ENCODE measurements at regions not wholly inside any gene's neighbourhood (a gene's known extent, or its start where the extent isn't known, plus 50 kb on each side); places are given as distances from the start of the nearest gene placed in this dataset.

DNA sequence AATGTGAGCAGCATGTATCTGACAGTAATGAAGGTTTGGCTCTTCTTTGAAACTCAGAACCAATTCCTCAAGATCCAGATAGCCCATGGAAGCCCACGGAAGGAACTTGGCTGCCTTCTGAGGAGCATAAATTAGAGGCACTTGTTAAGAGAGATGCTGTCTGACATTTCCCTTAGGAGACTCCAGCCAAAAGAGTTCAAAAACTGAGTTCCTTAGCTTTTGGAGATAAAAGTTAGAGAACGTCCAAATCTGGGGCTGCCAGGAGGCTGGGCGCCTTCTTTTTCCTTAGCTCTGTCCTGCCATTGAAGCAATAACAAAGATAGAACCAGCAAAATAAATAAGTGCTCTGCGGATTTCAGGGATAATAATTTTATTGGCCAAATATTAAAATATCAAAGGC, 439.6 kb upstream of the USP24 start:
- H3K4me3 ChIP-seq (ENCODE audit: low read length), result no peak overlapping the region
- H3K4me1 ChIP-seq (ENCODE audit: control insufficient read depth, insufficient read depth, low read length), result no peaks in the 10 kb centered on the region
- DNase-seq (ENCODE audit: low read depth, low spot score), result no peak
- H3K9me3 ChIP-seq (ENCODE audit: control insufficient read depth, insufficient read depth, low read length), result no peaks in the 10 kb centered on the region
- WGBS (ENCODE audit: insufficient coverage, insufficient read length), result no CpG with 5 or more reads among the region's 4 CpGs
- no peak overlapping the region for H3K27ac ChIP-seq (ENCODE audit: low read length)
- H3K36me3 ChIP-seq (ENCODE audit: control insufficient read depth, insufficient read depth, low read length), result no peaks in the 10 kb centered on the region
- H3K27me3 ChIP-seq (ENCODE audit: control insufficient read depth, insufficient read depth, low read length), result no peaks in the 10 kb centered on the region

DNA sequence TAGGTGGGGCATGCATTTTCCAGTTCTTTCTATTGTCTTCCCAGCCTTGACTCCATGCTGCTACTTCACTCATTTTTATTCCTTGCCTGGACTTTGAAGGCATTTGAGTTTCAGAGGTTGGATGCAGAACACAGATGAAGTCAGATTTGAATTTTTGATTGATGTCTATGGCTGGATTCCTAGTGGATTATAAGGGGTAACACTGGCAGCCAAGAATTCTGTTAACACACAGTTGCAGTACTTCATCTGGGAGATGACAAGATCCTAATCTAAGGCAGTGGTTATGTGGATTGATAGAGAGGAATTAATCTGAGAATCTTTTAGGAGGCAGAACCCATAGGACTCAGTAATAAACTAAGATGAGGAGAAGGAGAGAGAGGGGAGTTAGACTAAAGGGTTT, 439.0 kb upstream of the USP24 start:
- no peak for DNase-seq (ENCODE audit: low read depth, low spot score)
- H3K36me3 ChIP-seq (ENCODE audit: control insufficient read depth, insufficient read depth, low read length), result no peaks in the 10 kb centered on the region
- H3K27ac ChIP-seq (ENCODE audit: low read length), result no peak overlapping the region
- no peaks in the 10 kb centered on the region for H3K4me1 ChIP-seq (ENCODE audit: control insufficient read depth, insufficient read depth, low read length)
- no peak overlapping the region for H3K4me3 ChIP-seq (ENCODE audit: low read length)
- no peaks in the 10 kb centered on the region for H3K9me3 ChIP-seq (ENCODE audit: control insufficient read depth, insufficient read depth, low read length)
- H3K27me3 ChIP-seq (ENCODE audit: control insufficient read depth, insufficient read depth, low read length), result no peaks in the 10 kb centered on the region

DNA sequence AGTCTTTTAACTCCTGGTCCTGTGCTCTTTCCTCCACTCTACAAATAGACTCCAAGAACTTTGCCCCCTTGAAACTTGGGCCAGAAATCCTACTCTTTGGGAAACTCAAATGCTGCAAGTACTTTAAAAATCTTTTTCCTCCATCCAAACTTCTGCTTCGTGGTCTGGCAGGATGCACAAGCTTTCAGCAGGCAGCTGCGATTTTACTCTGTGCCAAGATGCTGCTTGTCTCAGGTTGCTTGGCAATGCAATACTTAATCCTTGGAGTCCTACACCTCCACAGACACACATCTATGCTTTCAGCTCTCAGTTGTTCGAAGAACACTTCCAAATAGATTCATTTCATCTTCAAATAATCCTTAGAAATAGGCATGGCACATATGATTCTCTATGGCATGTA, 435.3 kb upstream of the USP24 start:
- H3K27me3 ChIP-seq (ENCODE audit: control insufficient read depth, insufficient read depth, low read length), result no peaks in the 10 kb centered on the region
- no CpG with 5 or more reads among the region's 3 CpGs for WGBS (ENCODE audit: insufficient coverage, insufficient read length)
- H3K27ac ChIP-seq (ENCODE audit: low read length), result no peak overlapping the region
- no peaks in the 10 kb centered on the region for H3K4me1 ChIP-seq (ENCODE audit: control insufficient read depth, insufficient read depth, low read length)
- no peaks in the 10 kb centered on the region for H3K36me3 ChIP-seq (ENCODE audit: control insufficient read depth, insufficient read depth, low read length)
- H3K4me3 ChIP-seq (ENCODE audit: low read length), result no peak overlapping the region
- DNase-seq (ENCODE audit: low read depth, low spot score), result no peak
- H3K9me3 ChIP-seq (ENCODE audit: control insufficient read depth, insufficient read depth, low read length), result no peaks in the 10 kb centered on the region

DNA sequence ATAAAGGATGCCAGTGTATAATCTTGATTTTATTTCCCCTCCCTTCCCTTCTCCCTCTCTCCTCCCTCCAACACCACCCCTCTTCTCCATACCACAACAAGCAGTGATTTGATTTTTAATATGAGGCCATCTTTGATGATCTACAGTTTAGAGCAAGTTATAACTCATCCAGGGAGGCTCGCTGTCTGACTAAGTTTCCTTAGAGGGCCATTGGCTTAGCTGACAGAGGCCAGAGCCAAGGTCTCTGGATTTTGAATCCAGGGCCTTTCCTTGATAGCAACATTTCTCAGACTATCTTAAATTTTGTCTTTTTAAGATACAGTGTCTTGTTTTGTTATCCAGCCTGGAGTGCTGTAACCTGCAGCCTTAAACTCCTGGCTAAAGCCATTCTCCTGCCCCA, 431.0 kb upstream of the USP24 start:
- no CpG with 5 or more reads among the region's 1 CpG for WGBS (ENCODE audit: insufficient coverage, insufficient read length)
- Histone ChIP-seq H3K4me1 (ENCODE audit: control insufficient read depth, insufficient read depth, low read length) (no peaks in the 10 kb centered on the region), H3K9me3 (ENCODE audit: control insufficient read depth, insufficient read depth, low read length) (no peaks in the 10 kb centered on the region), H3K27me3 (ENCODE audit: control insufficient read depth, insufficient read depth, low read length) (no peaks in the 10 kb centered on the region), H3K27ac (ENCODE audit: low read length) (no peak overlapping the region), H3K4me3 (ENCODE audit: low read length) (no peak overlapping the region), H3K36me3 (ENCODE audit: control insufficient read depth, insufficient read depth, low read length) (no peaks in the 10 kb centered on the region)
- DNase-seq (ENCODE audit: low read depth, low spot score), result no peak

DNA sequence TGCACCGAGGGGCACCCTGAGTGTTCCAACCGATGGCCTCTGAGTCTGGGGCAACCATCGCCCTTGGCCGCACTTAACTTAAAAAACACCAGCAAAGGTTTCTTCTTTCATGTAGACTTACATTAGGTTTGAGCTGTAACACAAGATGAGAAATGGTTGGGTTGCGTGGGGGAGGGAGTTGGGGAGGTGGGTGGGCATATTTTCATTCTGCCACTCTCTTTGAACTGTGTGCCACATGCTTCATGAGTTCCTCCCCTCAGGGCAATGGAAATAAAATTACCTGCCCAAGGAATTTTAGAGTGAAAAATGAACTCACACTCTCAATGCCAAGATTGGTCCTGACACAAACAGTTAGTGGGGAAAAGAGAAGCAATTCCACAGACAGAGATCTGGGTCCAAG, 430.1 kb upstream of the USP24 start:
- Histone ChIP-seq H3K27me3 (ENCODE audit: control insufficient read depth, insufficient read depth, low read length) (no peaks in the 10 kb centered on the region), H3K4me3 (ENCODE audit: low read length) (no peak overlapping the region), H3K36me3 (ENCODE audit: control insufficient read depth, insufficient read depth, low read length) (no peaks in the 10 kb centered on the region), H3K4me1 (ENCODE audit: control insufficient read depth, insufficient read depth, low read length) (no peaks in the 10 kb centered on the region), H3K9me3 (ENCODE audit: control insufficient read depth, insufficient read depth, low read length) (no peaks in the 10 kb centered on the region), H3K27ac (ENCODE audit: low read length) (no peak overlapping the region)
- no peak for DNase-seq (ENCODE audit: low read depth, low spot score)
- WGBS (ENCODE audit: insufficient coverage, insufficient read length), result no CpG with 5 or more reads among the region's 5 CpGs

DNA sequence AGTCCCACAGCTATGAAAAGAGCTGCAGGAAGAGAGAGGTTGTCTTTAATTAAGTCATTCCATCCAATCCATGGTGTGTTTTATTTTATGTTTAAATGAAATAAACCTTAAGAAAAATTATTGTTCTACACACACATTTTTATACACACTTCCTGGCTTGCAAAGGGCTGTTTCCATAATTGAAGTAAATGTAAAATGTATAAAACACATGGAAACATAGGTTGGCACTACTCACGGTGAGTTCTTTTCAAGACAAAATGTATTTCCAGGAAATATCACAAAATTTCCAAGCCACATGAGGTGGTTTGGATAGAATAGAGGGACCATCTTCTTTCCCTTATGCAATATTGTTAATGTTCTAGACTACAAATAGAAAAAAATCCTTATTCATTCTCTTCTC, 426.8 kb upstream of the USP24 start:
- H3K27ac ChIP-seq (ENCODE audit: low read length), result no peak overlapping the region
- no peaks in the 10 kb centered on the region for H3K4me1 ChIP-seq (ENCODE audit: control insufficient read depth, insufficient read depth, low read length)
- no peaks in the 10 kb centered on the region for H3K36me3 ChIP-seq (ENCODE audit: control insufficient read depth, insufficient read depth, low read length)
- WGBS (ENCODE audit: insufficient coverage, insufficient read length), result no CpG with 5 or more reads among the region's 1 CpG
- no peak for DNase-seq (ENCODE audit: low read depth, low spot score)
- H3K27me3 ChIP-seq (ENCODE audit: control insufficient read depth, insufficient read depth, low read length), result peaks cover 1% of the 10 kb centered on the region; the same call in 1 of the 2 replicates
- H3K4me3 ChIP-seq (ENCODE audit: low read length), result no peak overlapping the region
- no peaks in the 10 kb centered on the region for H3K9me3 ChIP-seq (ENCODE audit: control insufficient read depth, insufficient read depth, low read length)

DNA sequence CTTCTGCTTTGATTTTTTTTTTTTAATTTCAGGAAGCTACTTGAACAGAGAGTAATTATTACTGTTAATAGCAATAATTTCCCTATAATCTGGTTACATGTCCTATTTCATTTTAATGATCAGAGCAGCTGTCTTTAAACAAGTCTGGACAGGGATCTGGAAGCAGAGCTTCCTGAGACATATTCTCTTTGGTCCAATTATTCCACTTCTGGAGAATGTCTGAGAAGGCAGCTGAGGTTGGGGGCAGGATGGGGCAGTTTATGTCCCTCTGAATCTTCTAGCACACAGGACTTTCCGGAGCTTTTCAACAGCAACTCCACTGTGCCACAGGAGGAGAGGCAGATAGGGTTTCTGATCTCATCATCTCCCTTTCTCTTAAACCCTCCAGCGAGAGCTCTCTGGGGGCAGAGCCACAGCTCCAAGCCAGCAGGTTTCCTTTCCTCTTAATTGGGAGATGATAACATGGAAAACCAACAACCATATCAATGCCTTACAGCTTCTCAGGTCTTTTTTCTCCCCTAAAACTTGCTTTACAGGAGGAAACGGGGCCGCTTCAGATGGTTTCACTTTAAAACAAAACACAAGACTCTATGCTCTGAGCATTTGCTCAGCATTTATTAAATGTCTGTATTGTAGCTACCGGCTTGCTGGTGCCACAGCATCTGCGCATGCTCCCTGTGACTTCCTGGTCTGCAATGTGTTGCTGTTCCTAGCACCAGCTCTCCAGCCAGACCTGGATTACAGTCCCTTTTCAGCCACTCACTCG, 425.7 kb upstream of the USP24 start:
- Histone ChIP-seq H3K36me3 (ENCODE audit: control insufficient read depth, insufficient read depth, low read length) (no peaks in the 10 kb centered on the region), H3K9me3 (ENCODE audit: control insufficient read depth, insufficient read depth, low read length) (no peaks in the 10 kb centered on the region), H3K4me1 (ENCODE audit: control insufficient read depth, insufficient read depth, low read length) (no peaks in the 10 kb centered on the region), H3K27me3 (ENCODE audit: control insufficient read depth, insufficient read depth, low read length) (peaks cover 1% of the 10 kb centered on the region; the same call in 1 of the 2 replicates), H3K4me3 (ENCODE audit: low read length) (no peak overlapping the region), H3K27ac (ENCODE audit: low read length) (no peak overlapping the region)
- no peak for DNase-seq (ENCODE audit: low read depth, low spot score)
- no CpG with 5 or more reads among the region's 7 CpGs for WGBS (ENCODE audit: insufficient coverage, insufficient read length)

DNA sequence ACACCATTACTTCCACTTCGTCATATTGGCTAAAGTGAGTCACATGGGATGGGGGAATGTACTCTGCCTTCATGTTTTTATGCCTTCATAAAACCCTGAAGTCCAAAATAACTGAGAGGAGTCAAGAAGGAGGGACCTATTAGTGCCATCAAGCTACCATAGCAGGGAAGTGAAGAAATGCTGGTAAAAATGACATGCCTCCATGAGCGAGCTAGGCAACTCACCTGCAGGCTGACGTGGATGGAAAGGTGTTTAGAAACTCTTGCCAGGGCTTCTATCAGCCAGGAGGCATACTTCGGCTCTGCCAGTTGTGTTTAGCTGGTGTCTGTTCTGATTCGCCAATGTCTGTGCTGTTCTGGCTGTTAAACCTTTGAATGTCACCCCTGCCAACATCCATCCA, 424.4 kb upstream of the USP24 start:
- peaks cover 1% of the 10 kb centered on the region; the same call in 1 of the 2 replicates for H3K27me3 ChIP-seq (ENCODE audit: control insufficient read depth, insufficient read depth, low read length)
- H3K36me3 ChIP-seq (ENCODE audit: control insufficient read depth, insufficient read depth, low read length), result no peaks in the 10 kb centered on the region
- H3K4me1 ChIP-seq (ENCODE audit: control insufficient read depth, insufficient read depth, low read length), result no peaks in the 10 kb centered on the region
- H3K27ac ChIP-seq (ENCODE audit: low read length), result no peak overlapping the region
- WGBS (ENCODE audit: insufficient coverage, insufficient read length), result no CpG with 5 or more reads among the region's 5 CpGs
- H3K4me3 ChIP-seq (ENCODE audit: low read length), result no peak overlapping the region
- no peaks in the 10 kb centered on the region for H3K9me3 ChIP-seq (ENCODE audit: control insufficient read depth, insufficient read depth, low read length)
- DNase-seq (ENCODE audit: low read depth, low spot score), result no peak

DNA sequence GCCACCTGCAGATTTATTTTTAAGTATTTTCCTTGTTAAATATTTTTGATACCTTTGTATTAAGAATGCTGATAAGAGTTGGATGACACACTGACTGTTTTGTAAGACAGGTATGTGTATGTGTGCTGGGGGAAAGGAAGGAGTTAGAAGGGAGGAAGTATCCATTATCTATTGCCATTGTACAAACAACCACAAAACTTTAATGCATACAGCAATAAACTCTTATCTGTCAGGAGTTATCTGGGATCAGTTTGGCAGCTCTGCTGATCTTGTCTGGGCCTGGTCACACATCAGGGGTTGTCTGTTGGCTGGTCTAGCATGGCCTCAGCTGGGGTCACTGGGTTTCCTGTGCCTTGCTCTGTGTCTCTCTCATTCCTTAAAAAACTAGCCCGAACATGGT, 423.9 kb upstream of the USP24 start:
- Histone ChIP-seq H3K4me3 (ENCODE audit: low read length) (no peak overlapping the region), H3K9me3 (ENCODE audit: control insufficient read depth, insufficient read depth, low read length) (no peaks in the 10 kb centered on the region), H3K27ac (ENCODE audit: low read length) (no peak overlapping the region), H3K4me1 (ENCODE audit: control insufficient read depth, insufficient read depth, low read length) (no peaks in the 10 kb centered on the region), H3K36me3 (ENCODE audit: control insufficient read depth, insufficient read depth, low read length) (no peaks in the 10 kb centered on the region), H3K27me3 (ENCODE audit: control insufficient read depth, insufficient read depth, low read length) (peaks cover 1% of the 10 kb centered on the region; the same call in 1 of the 2 replicates)
- DNase-seq (ENCODE audit: low read depth, low spot score), result no peak
- WGBS (ENCODE audit: insufficient coverage, insufficient read length), result no CpG with 5 or more reads among the region's 1 CpG

DNA sequence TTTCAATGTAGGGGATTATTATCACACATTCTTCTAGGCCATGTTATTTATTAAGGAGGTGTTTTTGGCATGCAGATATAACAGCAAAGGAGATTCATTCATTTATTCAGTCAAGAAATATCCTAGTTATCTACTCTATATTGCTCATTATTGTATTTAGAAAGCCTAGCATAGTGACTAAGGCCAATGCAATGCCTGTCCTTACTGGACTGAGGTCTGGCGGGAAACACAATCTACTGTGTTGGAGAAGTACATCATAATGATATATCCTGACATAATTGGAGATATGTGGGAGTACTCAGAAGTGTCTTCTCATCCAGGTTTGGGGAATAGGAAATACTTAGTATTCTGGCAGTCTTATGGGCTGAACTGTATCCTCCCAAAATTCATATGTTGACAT, 421.5 kb upstream of the USP24 start:
- no peak for DNase-seq (ENCODE audit: low read depth, low spot score)
- Histone ChIP-seq H3K4me3 (ENCODE audit: low read length) (no peak overlapping the region), H3K27ac (ENCODE audit: low read length) (no peak overlapping the region), H3K27me3 (ENCODE audit: control insufficient read depth, insufficient read depth, low read length) (peaks cover 1% of the 10 kb centered on the region; the same call in 1 of the 2 replicates), H3K36me3 (ENCODE audit: control insufficient read depth, insufficient read depth, low read length) (no peaks in the 10 kb centered on the region), H3K4me1 (ENCODE audit: control insufficient read depth, insufficient read depth, low read length) (no peaks in the 10 kb centered on the region), H3K9me3 (ENCODE audit: control insufficient read depth, insufficient read depth, low read length) (no peaks in the 10 kb centered on the region)
- no CpG with 5 or more reads among the region's 1 CpG for WGBS (ENCODE audit: insufficient coverage, insufficient read length)

DNA sequence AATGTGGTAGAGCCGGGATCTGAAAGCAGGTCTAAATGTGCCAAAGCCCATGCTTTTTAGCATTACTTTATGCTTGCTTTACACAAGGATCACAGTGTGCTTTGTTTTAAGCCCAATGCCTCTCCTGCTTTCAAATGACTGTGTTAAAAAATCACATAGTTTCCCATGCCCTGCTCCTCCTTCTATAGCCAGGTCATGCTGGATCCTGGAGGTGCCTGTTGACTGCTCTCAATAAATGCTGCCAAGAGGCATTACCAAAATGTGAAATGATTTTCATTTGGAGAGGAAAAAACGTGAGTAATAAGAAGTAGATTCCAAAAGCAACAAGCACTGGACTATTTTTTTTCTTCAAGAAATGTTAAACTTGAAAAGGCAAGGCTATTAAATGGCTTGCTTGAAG, 420.7 kb upstream of the USP24 start:
- Histone ChIP-seq H3K27me3 (ENCODE audit: control insufficient read depth, insufficient read depth, low read length) (peaks cover 1% of the 10 kb centered on the region; the same call in 1 of the 2 replicates), H3K27ac (ENCODE audit: low read length) (no peak overlapping the region), H3K4me3 (ENCODE audit: low read length) (no peak overlapping the region), H3K4me1 (ENCODE audit: control insufficient read depth, insufficient read depth, low read length) (no peaks in the 10 kb centered on the region), H3K36me3 (ENCODE audit: control insufficient read depth, insufficient read depth, low read length) (no peaks in the 10 kb centered on the region), H3K9me3 (ENCODE audit: control insufficient read depth, insufficient read depth, low read length) (no peaks in the 10 kb centered on the region)
- DNase-seq (ENCODE audit: low read depth, low spot score), result no peak
- no CpG with 5 or more reads among the region's 2 CpGs for WGBS (ENCODE audit: insufficient coverage, insufficient read length)
